Left kidney (tissue), 1 donor: ENCODE measurements at regions not wholly inside any gene's neighbourhood (a gene's known extent, or its start where the extent isn't known, plus 50 kb on each side); places are given as distances from the start of the nearest gene placed in this dataset.
A peak's percentile ranks its signal among the peaks of the same experiment; 100 is the strongest.

Experiments used
- DNase-seq: peaks from one replicate; pipeline ENCODE4 v3.0.0-alpha.2; 2013

GRCh38 chr4:157667836-157668235 lies 447.3 kb downstream of the GRIA2 start:
- DNase-seq, result peak; percentile 46

GRCh38 chr4:157664726-157665125 lies 444.2 kb downstream of the GRIA2 start:
- DNase-seq, result no peak

- no peak for DNase-seq
Measured at GRCh38 chr4:157655096-157655809, 434.7 kb downstream of the GRIA2 start.

GRCh38 chr4:157643257-157643656 lies 422.7 kb downstream of the GRIA2 start:
- DNase-seq, result no peak

GRCh38 chr4:157634057-157634456 lies 413.5 kb downstream of the GRIA2 start:
- DNase-seq, result no peak

GRCh38 chr4:157616741-157617472 lies 396.4 kb downstream of the GRIA2 start:
- no peak for DNase-seq

GRCh38 chr4:157607996-157608395 lies 387.5 kb downstream of the GRIA2 start:
- DNase-seq, result no peak

- DNase-seq, result no peak
Measured at GRCh38 chr4:157600583-157600982, 380.1 kb downstream of the GRIA2 start.

- DNase-seq, result no peak
Measured at GRCh38 chr4:157591245-157591644, 370.7 kb downstream of the GRIA2 start.

- DNase-seq, result no peak
Measured at GRCh38 chr4:157590679-157591078, 370.2 kb downstream of the GRIA2 start.

- DNase-seq, result no peak
Measured at GRCh38 chr4:157587681-157588423, 367.3 kb downstream of the GRIA2 start.

- DNase-seq, result no peak
Measured at GRCh38 chr4:157582141-157582540, 361.6 kb downstream of the GRIA2 start.

GRCh38 chr4:157576671-157577217 lies 356.2 kb downstream of the GRIA2 start:
- no peak for DNase-seq

- no peak for DNase-seq
Measured at GRCh38 chr4:157575339-157575738, 354.8 kb downstream of the GRIA2 start.

- DNase-seq, result no peak
Measured at GRCh38 chr4:157574606-157575005, 354.1 kb downstream of the GRIA2 start.

GRCh38 chr4:157572951-157573350 lies 352.4 kb downstream of the GRIA2 start:
- DNase-seq, result no peak

- no peak for DNase-seq
Measured at GRCh38 chr4:157572284-157572683, 351.8 kb downstream of the GRIA2 start.

- no peak for DNase-seq
Measured at GRCh38 chr4:157564771-157565170, 344.2 kb downstream of the GRIA2 start.

- DNase-seq, result no peak
Measured at GRCh38 chr4:157564218-157564617, 343.7 kb downstream of the GRIA2 start.

- no peak for DNase-seq
Measured at GRCh38 chr4:157558016-157558415, 337.5 kb downstream of the GRIA2 start.

- DNase-seq, result no peak
Measured at GRCh38 chr4:157550028-157550427, 329.5 kb downstream of the GRIA2 start.

GRCh38 chr4:157527954-157528353 lies 307.4 kb downstream of the GRIA2 start:
- no peak for DNase-seq

- no peak for DNase-seq
Measured at GRCh38 chr4:157521906-157522305, 301.4 kb downstream of the GRIA2 start.
